HCEC 1CT (cell line): ENCODE measurements at regions not wholly inside any gene's neighbourhood (a gene's known extent, or its start where the extent isn't known, plus 50 kb on each side); places are given as distances from the start of the nearest gene placed in this dataset.
A peak's percentile ranks its signal among the peaks of the same experiment; 100 is the strongest.
"Not testable (repeated sequence)": the region's sequence is repeated elsewhere in the genome, so short reads cannot be mapped to it uniquely, and the experiment has no call there.

Source experiments
- DNase-seq: peaks from one replicate; pipeline ENCODE4 v3.0.0-alpha.2; 2017

GRCh38 chr7:27419581-27420177, 177.1 kb downstream of the EVX1 start:
- DNase-seq, result peak; percentile 84

DNA sequence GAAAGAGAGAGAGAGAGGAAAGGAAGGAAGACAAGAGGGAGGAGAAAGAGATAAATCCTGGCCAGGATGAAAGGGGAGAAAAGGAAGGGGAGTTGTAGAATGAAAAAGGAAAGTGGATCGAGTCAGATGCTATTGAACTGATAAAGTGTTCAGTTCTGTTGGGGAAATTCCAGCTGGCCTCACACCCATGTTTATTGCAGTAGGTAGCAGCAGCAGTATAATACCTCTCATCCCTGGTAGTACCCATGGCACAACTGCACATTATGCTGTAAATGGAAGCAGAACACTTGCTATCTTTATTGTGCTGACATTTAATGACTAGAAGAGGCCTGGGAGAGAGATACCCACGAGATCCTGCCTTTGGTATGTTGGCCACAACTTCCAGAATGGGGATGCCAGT, 178.1 kb downstream of the EVX1 start:
- no peak for DNase-seq

GRCh38 chr7:27423290-27423689, 180.7 kb downstream of the EVX1 start:
- no peak for DNase-seq

DNA sequence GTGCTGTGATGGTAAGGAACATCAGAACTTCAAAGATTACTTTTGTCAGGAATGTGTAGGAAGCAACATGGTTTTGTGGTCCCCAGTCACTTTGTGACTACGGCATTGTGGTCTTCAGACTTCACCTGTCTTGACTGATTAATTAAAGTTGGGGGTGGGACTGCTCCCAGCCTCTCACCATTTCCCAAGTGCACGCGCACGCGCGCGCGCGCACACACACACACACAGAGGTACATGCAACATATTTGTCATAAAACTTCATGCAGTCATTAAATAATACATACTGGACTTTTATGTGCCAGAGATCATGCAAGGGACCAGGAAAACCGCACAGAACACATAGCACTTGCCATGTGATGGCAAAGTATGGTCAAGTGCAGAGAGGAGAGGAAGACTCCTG, 181.2 kb downstream of the EVX1 start:
- DNase-seq, result no peak

DNA sequence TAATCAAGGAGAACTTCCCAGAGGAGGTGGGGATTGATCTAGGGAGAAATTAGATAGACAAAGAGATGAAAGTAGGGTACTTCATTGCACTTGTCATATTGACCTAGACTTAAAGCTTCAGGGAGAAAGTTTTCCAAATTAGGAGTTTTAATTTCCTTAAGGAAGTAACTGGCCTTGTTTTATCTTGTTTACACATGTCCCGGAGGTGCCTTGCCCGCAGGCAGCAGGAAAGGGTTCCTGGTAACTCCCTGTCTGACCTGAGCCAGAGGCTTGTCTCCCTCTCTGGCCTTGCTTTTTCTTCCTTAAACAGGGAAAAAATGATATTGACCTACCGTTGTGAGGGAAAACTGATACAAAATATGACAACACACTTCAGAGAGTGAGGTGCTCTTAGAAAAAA, 181.6 kb downstream of the EVX1 start:
- DNase-seq, result no peak

- no peak for DNase-seq
These were observed 182.1 kb downstream of the EVX1 start for GRCh38 chr7:27424749-27425148.

GRCh38 chr7:27427416-27427815, 184.8 kb downstream of the EVX1 start:
- DNase-seq, result no peak

DNA sequence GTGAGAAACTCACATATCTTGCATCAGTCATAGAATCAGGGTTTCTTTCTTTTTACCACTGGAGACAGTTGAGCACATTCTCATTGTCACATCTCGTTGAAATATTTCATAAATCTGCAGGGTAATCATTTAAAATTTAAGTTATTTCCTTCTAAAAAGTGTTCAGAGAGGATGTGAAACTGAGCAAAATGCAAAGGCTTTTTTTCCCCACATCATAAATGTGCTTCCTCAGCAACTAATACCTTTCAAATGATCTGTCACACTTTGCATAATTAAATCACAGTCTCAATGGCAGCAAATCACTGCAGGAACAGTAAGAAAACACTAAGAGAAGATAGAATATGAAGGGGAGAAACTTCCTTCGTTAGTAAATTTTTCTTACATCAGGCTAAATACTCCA, 187.5 kb downstream of the EVX1 start:
- DNase-seq, result no peak

DNA sequence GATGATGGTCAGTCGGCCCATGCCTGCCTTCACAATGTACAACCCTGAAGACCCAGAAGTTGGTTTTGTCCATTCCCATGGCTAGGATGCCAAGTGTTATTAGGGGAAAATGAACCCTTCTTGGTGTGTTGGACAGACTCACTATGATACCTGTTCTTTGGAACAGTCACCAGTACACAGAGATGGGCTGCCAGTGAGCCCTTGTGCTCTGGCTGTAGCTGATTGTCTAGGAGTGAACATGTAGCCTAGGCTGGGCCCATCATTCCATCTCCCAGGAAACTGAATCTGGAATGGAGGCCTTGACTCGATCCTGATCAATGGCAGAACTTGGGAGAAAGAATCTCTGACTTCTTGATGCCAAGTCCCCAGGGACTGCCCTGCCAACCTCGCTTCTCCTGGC, 188.9 kb downstream of the EVX1 start:
- DNase-seq, result no peak

- DNase-seq, result no peak
These were observed 191.0 kb downstream of the EVX1 start for GRCh38 chr7:27433581-27433980.

DNA sequence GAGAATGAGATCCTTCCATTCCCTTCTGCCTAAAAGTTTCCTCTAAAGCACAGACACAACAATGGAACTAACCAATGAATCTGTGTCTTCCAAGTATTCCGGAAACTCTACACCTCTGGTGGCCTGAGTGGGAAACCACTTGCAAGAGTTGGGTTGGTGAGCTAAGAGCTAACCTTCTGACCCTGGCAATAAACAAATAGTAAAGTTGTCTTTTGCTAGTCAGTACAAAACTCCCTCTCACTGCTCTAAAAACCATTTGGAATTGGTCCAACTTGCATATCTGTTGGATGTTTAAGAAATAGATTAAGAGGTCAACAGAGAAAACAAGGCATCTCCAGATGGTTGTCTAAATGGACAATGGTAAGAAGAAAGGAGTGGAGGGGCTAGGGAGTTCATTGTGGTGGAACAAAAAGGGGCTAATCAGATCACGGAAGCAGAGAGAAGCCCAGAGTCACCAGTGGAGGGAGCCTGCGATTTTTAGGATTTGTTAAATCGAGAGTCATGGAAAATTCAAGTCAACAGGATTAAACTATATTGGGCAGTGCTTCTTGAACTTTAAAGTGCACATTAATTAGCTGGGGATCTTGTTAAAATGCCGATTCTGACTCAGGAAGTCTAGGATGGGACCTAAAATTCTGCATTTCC, 192.3 kb downstream of the EVX1 start:
- peak; percentile 39 for DNase-seq

DNA sequence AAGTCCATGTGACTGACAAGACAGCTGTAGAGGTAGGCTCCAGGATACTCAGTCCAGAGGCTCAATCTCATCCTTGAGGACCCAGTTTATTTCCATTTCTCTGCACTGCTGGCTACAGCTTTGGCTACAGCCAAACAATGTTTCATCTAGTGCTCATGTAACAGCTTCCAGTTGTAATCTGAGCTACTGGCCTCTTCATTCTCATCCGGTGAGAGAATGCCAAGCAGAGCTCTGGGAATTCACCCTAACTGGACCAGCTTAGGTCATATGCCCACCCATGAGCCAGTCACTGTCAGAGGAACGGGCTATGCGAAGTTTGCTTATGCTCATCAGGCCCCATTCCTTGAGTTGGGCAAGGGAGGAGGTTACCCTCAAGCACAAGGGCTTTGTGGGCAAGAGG, 192.9 kb downstream of the EVX1 start:
- DNase-seq, result peak; percentile 71

GRCh38 chr7:27438881-27439589, 196.4 kb downstream of the EVX1 start:
- DNase-seq, result no peak

DNA sequence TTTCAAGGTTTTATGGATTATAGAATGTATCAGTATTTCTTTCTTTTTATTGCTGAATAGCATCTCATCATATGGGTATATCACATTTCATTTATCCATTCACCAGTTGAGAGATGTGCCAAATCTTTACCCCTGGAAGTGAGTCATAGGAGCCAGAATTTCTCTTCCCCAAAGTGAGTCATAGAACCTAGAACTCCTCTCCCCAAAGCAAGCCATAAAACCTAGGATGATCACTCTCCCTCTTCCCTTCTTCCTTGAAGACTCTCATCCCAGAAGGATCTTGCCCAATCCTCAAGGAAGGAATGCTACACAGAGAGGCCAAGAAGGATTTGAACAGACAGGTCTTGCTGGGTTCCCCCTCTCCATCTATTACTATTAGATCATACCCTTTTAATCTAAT, 199.9 kb downstream of the EVX1 start:
- peak; percentile 92 for DNase-seq

- DNase-seq, result not testable (repeated sequence)
These were observed 206.4 kb downstream of the EVX1 start for GRCh38 chr7:27449046-27449445.

- DNase-seq, result peak; percentile 90
These were observed 208.8 kb downstream of the HIBADH start for GRCh38 chr7:27453702-27454405.

- not testable (repeated sequence) for DNase-seq
These were observed 205.6 kb downstream of the HIBADH start for GRCh38 chr7:27457120-27457519.

- DNase-seq, result not testable (repeated sequence)
These were observed 204.8 kb downstream of the HIBADH start for GRCh38 chr7:27457603-27458565.

DNA sequence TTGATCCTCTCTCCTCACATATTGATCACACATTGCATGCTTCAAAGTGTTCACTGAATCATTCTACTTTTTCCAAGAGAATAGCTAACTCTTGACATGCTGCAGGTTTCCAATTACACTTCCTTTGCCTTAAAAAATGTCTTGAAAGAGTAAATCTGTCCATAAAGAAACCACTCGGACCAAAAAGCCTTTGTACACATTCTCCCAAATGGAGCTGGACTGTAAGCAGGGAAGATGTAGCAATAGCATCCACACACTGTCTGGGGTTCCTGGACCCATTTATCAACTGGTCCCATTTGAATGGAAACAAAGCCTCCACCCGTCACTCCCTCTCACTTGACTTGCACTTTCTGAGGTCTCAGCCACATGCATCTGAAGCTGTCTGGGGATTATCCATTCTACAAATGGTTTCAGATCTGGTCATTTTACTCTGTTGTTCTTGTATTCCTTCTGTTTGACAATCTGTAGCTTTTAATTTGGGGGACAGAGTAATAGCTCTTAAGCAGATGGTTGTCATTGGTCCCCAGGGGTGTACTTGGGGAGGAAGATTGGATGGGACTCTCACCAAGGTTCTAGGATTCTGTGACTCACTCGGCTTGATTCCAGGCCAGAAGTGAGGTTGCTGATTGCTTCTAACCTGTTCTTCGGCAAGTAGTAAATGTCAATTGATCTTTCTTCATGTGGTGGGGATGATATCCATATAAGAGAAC, 203.5 kb downstream of the HIBADH start:
- DNase-seq, result no peak

GRCh38 chr7:27459731-27460053, 203.0 kb downstream of the HIBADH start:
- no peak for DNase-seq

GRCh38 chr7:27462575-27463270, 200.0 kb downstream of the HIBADH start:
- no peak for DNase-seq
